ENCODE measurements at regions not wholly inside any gene's neighbourhood (a gene's known extent, or its start where the extent isn't known, plus 50 kb on each side); places are given as distances from the start of the nearest gene placed in this dataset.
"Not testable (repeated sequence)": the region's sequence is repeated elsewhere in the genome, so short reads cannot be mapped to it uniquely, and the experiment has no call there.

DNA sequence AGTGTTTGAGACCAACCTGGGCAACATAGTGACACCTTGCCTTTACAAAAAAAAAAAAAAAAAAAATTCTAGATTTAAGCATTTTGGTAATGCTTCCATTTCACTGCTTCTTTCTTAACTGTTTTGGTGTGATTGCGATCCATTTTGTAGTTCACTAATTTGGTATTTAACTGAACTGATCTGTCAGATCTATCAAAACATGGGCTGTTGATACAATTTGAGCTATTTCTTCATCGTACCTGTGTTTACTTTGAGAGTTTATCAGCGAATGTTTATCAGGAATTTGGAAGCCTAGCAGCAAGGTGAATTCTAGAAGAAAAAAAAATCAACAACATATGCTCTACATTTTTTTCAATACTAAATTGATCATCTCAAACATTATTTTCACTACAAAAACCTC, 864.9 kb upstream of the WWC1 start:
- POLR2A ChIA-PET = interaction anchor here (0.6 kb wide), 1 partner anchor 8 kb away, joined by 3 read pairs; no protein-coding TSS in a partner anchor
- Mint-ChIP-seq H3K4me3 (no peak overlapping the region), H3K27ac (no peak overlapping the region), H3K36me3 (ENCODE audit: low read depth) (no peaks in the 10 kb centered on the region), H3K9me3 (ENCODE audit: insufficient read depth) (peaks cover 18% of the 10 kb centered on the region), H3K4me1 (ENCODE audit: low read depth) (no peaks in the 10 kb centered on the region), H3K27me3 (ENCODE audit: low read depth) (no peaks in the 10 kb centered on the region)
- CTCF ChIA-PET = no interaction called here
- ATAC-seq = no peak
- no peak for DNase-seq

DNA sequence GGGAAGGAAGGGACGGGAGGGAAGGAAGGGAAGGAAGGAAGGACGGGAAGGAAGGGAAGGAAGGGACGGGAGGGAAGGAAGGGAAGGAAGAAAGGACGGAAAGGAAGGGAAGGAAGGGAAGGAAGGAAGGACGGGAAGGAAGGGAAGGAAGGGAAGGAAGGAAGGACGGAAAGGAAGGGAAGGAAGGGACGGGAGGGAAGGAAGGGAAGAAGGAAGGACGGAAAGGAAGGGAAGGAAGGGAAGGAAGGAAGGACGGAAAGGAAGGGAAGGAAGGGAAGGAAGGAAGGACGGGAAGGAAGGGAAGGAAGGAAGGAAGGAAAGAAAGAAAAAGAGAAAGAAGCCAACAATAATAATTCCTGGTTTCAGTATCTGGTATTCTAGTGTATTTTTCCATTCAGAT, 863.8 kb upstream of the WWC1 start:
- H3K9me3 Mint-ChIP-seq (ENCODE audit: insufficient read depth) = peaks cover 16% of the 10 kb centered on the region
- H3K27me3 Mint-ChIP-seq (ENCODE audit: low read depth); H3K4me3 Mint-ChIP-seq; POLR2A ChIA-PET; H3K36me3 Mint-ChIP-seq (ENCODE audit: low read depth); DNase-seq; H3K27ac Mint-ChIP-seq; H3K4me1 Mint-ChIP-seq (ENCODE audit: low read depth); CTCF ChIA-PET; ATAC-seq: not testable (repeated sequence)

DNA sequence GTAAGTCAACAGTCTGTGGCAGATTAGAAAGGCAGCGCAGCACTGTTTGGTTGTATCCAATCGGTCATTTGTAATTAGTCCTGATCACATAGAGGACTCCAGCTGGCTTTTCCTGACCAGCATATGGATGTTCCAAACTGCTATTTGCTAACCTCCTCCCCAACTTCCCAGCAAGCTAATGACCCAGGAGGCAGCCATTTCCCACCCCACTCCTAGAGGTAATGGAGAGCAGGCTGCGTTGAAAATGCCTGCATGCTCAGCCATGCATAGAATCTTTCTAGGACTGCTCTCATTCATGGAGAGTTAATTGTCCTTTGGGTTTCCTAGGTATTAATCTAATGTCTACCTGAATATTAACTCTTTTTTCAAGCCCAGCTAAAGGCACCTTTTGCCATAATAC, 850.6 kb upstream of the WWC1 start:
- no peaks in the 10 kb centered on the region for H3K9me3 Mint-ChIP-seq (ENCODE audit: insufficient read depth)
- ChIA-PET POLR2A (no interaction called here), CTCF (no interaction called here)
- no peak overlapping the region for H3K4me3 Mint-ChIP-seq
- ATAC-seq (no peak), DNase-seq (no peak)
- H3K36me3 Mint-ChIP-seq (ENCODE audit: low read depth) = no peaks in the 10 kb centered on the region
- H3K27ac Mint-ChIP-seq = no peak overlapping the region
- no peaks in the 10 kb centered on the region for H3K27me3 Mint-ChIP-seq (ENCODE audit: low read depth)
- H3K4me1 Mint-ChIP-seq (ENCODE audit: low read depth) = no peaks in the 10 kb centered on the region

DNA sequence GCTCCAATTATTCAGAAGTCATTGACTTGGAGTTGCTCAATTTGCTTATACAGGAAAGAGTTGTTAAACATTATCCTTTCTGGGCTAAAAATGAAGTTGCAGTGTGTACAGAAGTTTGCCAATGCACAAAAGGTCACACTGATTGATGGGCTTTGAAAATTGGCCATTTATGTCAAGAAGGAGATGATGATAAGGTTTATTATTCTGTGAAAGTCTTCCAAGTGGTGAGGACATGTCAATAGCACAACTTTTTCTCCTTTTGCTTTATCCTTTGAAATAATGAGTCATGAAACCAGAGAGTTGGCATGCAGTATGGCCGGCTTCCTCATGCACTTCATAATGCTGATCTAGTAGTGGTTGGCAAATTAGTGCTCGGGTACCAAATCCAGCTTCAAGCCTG, 848.5 kb upstream of the WWC1 start:
- DNase-seq = no peak
- ChIA-PET POLR2A (no interaction called here), CTCF (no interaction called here)
- H3K4me1 Mint-ChIP-seq (ENCODE audit: low read depth) = no peaks in the 10 kb centered on the region
- H3K36me3 Mint-ChIP-seq (ENCODE audit: low read depth) = no peaks in the 10 kb centered on the region
- H3K9me3 Mint-ChIP-seq (ENCODE audit: insufficient read depth) = no peaks in the 10 kb centered on the region
- no peak overlapping the region for H3K27ac Mint-ChIP-seq
- H3K27me3 Mint-ChIP-seq (ENCODE audit: low read depth) = no peaks in the 10 kb centered on the region
- no peak for ATAC-seq
- no peak overlapping the region for H3K4me3 Mint-ChIP-seq

DNA sequence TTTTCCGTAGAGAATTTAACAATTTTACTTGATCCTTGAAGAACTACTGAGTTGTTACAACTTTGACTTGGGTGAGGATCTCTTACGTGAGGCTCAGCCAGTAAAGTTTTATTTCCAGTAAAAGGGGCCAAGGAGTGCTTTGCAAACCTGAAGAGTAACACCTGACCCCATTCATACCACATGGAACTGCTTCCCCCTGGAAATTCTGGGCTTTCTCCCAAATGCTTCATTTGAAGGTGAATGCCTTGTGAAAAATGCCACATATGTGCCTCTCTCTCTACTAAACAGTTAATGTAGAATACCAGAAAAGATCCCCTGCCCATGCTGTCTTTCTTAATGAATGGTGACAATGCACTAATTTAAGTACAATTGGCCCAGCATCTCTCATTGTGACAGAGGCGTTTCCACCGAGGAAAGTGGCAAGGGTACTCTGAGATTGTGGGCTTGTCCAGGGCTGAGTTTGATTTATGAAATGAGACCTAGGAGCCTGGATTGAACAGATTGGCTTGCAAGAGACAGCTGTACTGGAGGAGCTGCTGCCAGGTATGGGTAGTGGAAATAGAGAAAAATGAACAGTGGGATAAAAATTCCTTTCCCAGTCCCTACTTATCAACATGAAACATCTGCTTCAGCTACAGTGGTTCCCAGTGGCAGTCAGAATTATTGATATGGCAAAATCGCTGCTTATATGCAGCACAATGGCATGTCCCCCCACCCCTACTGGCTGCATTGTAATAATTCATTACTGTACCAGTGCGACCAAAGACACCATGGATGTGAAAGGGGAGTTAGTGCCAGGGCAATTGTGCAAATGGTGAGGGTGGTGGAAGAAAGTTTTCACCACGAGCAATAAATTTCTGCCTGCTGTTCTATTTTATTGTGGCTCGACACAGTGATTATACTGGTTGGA, 843.7 kb upstream of the WWC1 start:
- DNase-seq (no peak), ATAC-seq (no peak)
- Mint-ChIP-seq H3K27ac (no peak overlapping the region), H3K27me3 (ENCODE audit: low read depth) (no peaks in the 10 kb centered on the region), H3K4me3 (no peak overlapping the region), H3K36me3 (ENCODE audit: low read depth) (no peaks in the 10 kb centered on the region), H3K4me1 (ENCODE audit: low read depth) (no peaks in the 10 kb centered on the region), H3K9me3 (ENCODE audit: insufficient read depth) (no peaks in the 10 kb centered on the region)
- POLR2A ChIA-PET = no interaction called here
- CTCF ChIA-PET = no interaction called here

DNA sequence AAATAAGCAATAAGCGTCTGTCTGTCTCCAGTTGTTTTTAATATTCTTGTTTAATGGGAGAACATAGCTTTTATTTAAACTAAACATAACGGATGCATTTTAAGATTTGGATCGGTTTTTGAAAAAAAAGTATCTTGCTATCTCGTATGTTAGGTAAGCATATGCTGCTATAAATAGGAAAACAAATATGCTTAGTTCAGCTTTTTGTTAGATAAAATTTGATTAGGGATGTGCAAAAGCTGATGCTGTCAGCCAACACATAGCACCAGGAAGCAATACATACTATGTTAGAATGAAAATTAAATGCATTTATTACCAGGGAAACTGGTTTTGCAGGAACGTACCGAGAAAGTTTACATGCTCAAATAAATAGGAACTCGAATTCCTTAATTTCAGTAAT, 843.1 kb upstream of the WWC1 start:
- H3K4me3 Mint-ChIP-seq = no peak overlapping the region
- no peaks in the 10 kb centered on the region for H3K36me3 Mint-ChIP-seq (ENCODE audit: low read depth)
- ATAC-seq (no peak), DNase-seq (no peak)
- CTCF ChIA-PET = no interaction called here
- H3K27ac Mint-ChIP-seq = no peak overlapping the region
- H3K4me1 Mint-ChIP-seq (ENCODE audit: low read depth) = no peaks in the 10 kb centered on the region
- POLR2A ChIA-PET = no interaction called here
- H3K9me3 Mint-ChIP-seq (ENCODE audit: insufficient read depth) = no peaks in the 10 kb centered on the region
- no peaks in the 10 kb centered on the region for H3K27me3 Mint-ChIP-seq (ENCODE audit: low read depth)

DNA sequence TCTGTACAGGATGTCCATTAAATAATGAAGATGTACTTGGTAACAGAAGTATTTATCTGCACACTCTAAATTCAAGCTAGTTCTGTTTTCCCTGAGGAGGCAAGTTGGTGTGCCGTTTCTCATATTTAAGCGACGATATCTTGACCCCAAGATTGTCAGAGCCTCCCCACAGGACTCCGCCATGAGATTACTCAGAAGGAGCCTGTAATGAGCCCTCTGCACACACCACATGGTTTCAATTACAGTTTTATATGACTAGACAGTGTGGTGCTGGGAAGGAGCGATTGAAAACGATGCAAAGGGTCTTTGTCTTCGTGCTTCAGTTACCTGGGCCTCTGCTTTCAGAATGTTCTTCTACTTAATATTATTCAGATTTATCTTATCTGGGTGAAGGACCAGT, 840.4 kb upstream of the WWC1 start:
- Mint-ChIP-seq H3K9me3 (ENCODE audit: insufficient read depth) (no peaks in the 10 kb centered on the region), H3K36me3 (ENCODE audit: low read depth) (no peaks in the 10 kb centered on the region), H3K27me3 (ENCODE audit: low read depth) (no peaks in the 10 kb centered on the region), H3K27ac (no peak overlapping the region), H3K4me1 (ENCODE audit: low read depth) (no peaks in the 10 kb centered on the region), H3K4me3 (no peak overlapping the region)
- POLR2A ChIA-PET = no interaction called here
- DNase-seq = no peak
- ATAC-seq = no peak
- CTCF ChIA-PET = no interaction called here

DNA sequence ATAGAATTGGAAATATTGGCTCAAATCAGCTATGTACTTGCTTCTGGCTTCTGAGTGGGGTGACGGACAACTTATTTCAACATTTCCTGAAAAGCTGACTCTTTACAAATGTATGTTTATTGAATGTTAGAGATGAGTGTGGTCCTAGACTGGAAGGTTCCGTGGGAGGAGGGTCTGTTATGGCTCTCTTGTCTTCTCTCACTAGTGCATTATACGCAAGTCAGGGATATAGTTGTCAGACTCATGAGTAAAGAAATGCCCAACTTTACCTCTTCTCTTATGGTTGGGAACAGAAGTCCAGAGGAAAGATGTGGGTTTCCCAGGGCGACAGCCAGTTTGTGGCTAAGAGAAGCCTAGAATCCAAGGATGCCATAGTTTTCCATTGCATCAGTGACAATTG, 839.3 kb upstream of the WWC1 start:
- no peaks in the 10 kb centered on the region for H3K4me1 Mint-ChIP-seq (ENCODE audit: low read depth)
- no peak for ATAC-seq
- H3K36me3 Mint-ChIP-seq (ENCODE audit: low read depth) = no peaks in the 10 kb centered on the region
- H3K4me3 Mint-ChIP-seq = no peak overlapping the region
- H3K9me3 Mint-ChIP-seq (ENCODE audit: insufficient read depth) = no peaks in the 10 kb centered on the region
- POLR2A ChIA-PET = no interaction called here
- DNase-seq = no peak
- CTCF ChIA-PET = no interaction called here
- H3K27me3 Mint-ChIP-seq (ENCODE audit: low read depth) = no peaks in the 10 kb centered on the region
- H3K27ac Mint-ChIP-seq = no peak overlapping the region

DNA sequence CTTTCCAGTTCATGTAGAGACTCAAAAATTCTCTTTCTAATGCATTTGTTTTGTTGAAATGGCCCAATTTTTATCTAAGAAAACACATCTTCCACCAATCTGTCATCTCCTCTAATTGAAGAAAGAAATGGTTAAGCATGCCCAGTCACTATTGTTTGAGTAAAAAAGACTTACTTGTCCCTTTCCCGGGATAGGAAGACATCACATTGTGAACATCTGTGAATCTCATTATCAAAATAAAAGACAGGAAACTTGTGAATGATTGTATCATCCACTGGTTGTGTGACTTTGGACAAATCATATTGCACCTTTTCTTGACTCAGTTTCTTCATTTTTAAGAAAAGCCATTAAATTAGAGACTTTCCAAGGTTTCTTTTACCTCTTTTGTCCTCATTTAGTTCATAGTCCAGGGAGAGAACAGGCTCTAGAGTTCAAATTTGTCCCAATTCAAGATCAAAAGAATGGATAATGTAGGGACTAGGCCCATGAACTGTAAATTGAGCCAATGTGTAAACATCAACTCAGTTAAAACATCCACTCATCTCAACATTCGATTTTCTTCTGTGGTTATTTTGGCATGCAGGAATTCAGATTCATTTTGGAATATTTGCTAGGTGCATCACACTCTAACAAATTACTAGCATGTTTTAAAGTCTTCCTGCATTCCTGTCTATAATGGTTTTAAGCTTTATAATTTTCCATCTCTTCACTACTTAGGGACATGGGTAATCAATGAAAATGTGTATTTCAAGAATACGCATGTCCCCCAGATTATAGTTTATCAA, 838.0 kb upstream of the WWC1 start:
- Mint-ChIP-seq H3K4me1 (ENCODE audit: low read depth) (no peaks in the 10 kb centered on the region), H3K9me3 (ENCODE audit: insufficient read depth) (no peaks in the 10 kb centered on the region), H3K4me3 (no peak overlapping the region), H3K27ac (no peak overlapping the region), H3K36me3 (ENCODE audit: low read depth) (no peaks in the 10 kb centered on the region), H3K27me3 (ENCODE audit: low read depth) (no peaks in the 10 kb centered on the region)
- CTCF ChIA-PET = no interaction called here
- POLR2A ChIA-PET = no interaction called here
- ATAC-seq (no peak), DNase-seq (no peak)

DNA sequence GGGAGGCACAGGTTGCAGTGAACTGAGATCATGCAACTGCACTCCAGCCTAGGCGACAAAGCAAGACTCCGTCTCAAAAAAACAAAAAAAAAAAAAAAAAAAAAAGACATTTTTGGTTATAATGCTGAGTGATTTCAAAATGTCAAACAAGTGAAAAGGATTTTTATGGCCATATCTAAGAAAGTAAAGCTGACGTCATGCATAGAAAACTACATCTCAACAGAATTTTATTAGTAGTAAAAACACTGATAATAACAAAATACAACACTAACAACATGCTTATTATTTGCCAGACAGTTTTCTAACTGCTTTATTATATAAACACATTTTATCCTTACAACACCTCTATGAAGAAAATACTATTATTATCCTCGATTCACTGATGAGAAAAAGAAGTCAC, 833.0 kb upstream of the WWC1 start:
- no peak overlapping the region for H3K4me3 Mint-ChIP-seq
- H3K27ac Mint-ChIP-seq = no peak overlapping the region
- H3K27me3 Mint-ChIP-seq (ENCODE audit: low read depth) = no peaks in the 10 kb centered on the region
- H3K36me3 Mint-ChIP-seq (ENCODE audit: low read depth) = no peaks in the 10 kb centered on the region
- ATAC-seq (no peak), DNase-seq (no peak)
- POLR2A ChIA-PET = no interaction called here
- CTCF ChIA-PET = no interaction called here
- H3K9me3 Mint-ChIP-seq (ENCODE audit: insufficient read depth) = peaks cover 4% of the 10 kb centered on the region
- H3K4me1 Mint-ChIP-seq (ENCODE audit: low read depth) = no peaks in the 10 kb centered on the region

DNA sequence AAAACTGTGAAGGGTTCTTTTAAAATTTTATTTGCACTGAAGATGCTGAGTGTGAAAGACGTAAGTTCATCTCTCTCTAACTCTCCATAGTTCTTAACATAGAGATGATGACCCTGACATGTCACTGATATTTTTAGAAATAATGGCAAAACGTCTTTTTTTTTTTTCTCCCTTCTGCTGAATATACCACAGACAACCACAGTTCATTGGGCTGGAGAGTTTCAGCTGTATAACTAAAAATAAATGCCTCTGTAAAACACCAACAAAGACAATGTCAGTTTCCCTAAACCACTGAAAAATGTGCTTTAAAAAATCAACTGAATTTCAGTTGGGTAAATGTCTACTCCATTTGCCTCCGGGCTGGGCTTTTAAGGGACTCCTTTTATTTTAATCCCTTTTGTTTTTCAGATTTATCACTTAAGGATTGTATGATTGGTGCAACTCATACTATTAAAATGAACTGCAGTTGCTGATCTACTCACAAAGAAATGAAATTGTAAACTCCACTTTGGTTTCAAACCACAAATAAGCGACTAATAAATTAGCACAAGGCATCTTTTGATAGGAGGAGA, 830.9 kb upstream of the WWC1 start:
- no peak for DNase-seq
- ChIA-PET POLR2A (no interaction called here), CTCF (no interaction called here)
- peaks cover 4% of the 10 kb centered on the region for H3K9me3 Mint-ChIP-seq (ENCODE audit: insufficient read depth)
- H3K27ac Mint-ChIP-seq = no peak overlapping the region
- no peak overlapping the region for H3K4me3 Mint-ChIP-seq
- H3K27me3 Mint-ChIP-seq (ENCODE audit: low read depth) = no peaks in the 10 kb centered on the region
- H3K36me3 Mint-ChIP-seq (ENCODE audit: low read depth) = no peaks in the 10 kb centered on the region
- ATAC-seq = no peak
- H3K4me1 Mint-ChIP-seq (ENCODE audit: low read depth) = no peaks in the 10 kb centered on the region

DNA sequence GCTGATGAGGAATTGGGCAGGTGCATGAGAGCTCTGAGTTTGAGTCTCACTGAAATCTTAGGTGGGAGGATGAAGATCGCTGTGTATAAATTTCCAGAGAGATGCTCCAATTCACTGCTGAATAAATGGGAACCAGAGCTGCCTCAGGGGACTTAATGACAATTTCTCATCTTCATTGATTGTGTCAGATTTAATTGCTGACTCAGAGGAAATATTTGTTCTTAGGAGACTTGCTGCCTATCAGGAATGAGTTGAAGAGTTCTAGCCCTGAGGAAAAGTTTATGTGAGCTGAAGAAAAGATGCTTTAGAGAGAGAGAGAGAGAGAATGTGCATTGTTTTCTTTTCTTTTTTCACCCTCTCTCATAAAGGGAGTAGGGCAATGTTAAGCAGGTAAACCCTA, 827.5 kb upstream of the WWC1 start:
- Mint-ChIP-seq H3K36me3 (ENCODE audit: low read depth) (no peaks in the 10 kb centered on the region), H3K9me3 (ENCODE audit: insufficient read depth) (peaks cover under 1% of the 10 kb centered on the region), H3K4me1 (ENCODE audit: low read depth) (no peaks in the 10 kb centered on the region), H3K4me3 (no peak overlapping the region), H3K27ac (no peak overlapping the region), H3K27me3 (ENCODE audit: low read depth) (no peaks in the 10 kb centered on the region)
- ChIA-PET CTCF (no interaction called here), POLR2A (no interaction called here)
- no peak for DNase-seq
- no peak for ATAC-seq

Data from activated CD8-positive, alpha-beta T cell treated with anti-CD3 and anti-CD28 coated beads, Interleukin-2, amount 10 ng/mL, durations not matched to agents 7 days and 5 days (primary cell).